SK-N-SH (cell line): ENCODE measurements at regions not wholly inside any gene's neighbourhood (a gene's known extent, or its start where the extent isn't known, plus 50 kb on each side); places are given as distances from the start of the nearest gene placed in this dataset.

Experiments
- CTCF ChIA-PET: fragments of 300-600, 350-600 bp; formaldehyde crosslinking; extraction: SDS; loops from one replicate; lab custom pipeline; 2021; lab: Yijun Ruan, JAX
- POLR2A ChIA-PET: fragments of 350-600 bp; sonication (Branson Sonifier 250); formaldehyde crosslinking; extraction: SDS; loops from one replicate; lab custom pipeline; 2020; ENCODE audit warnings: antibody characterized with exemption, inconsistent platforms; lab: Yijun Ruan, JAX
- DNase-seq: peaks from one replicate; pipeline ENCODE4 v3.0.0; 2012
- H2AFZ ChIP-seq: fragments of 200-600 bp; sonication (generic); 2 replicates; pipeline ENCODE4 v1.8.1; 2016; ENCODE audit warnings: antibody characterized with exemption, mild to moderate bottlenecking, low read depth
- H3F3A ChIP-seq: fragments of 200-600 bp; sonication (generic); replicated peaks from 2 replicates; pipeline ENCODE3; 2016; ENCODE audit warnings: antibody characterized with exemption, mild to moderate bottlenecking; ENCODE audit not compliant: insufficient read depth
- H3K27ac ChIP-seq, 2 experiments: fragments of 200-500 bp in 1 of 2; fragments of 200-600 bp in 1 of 2; sonication (Bioruptor generic) in 1 of 2; sonication (generic), shearing (Covaris generic) in 1 of 2; 2 replicates each; pipeline versions ENCODE4 v1.5.1 to v1.6.1; 2014 to 2016; ENCODE audit warnings: low read depth in 2 of 2, inconsistent platforms in 1 of 2, low read length in 1 of 2, mild to moderate bottlenecking in 1 of 2, mixed read lengths in 1 of 2
- H3K27me3 ChIP-seq: fragments of 200-600 bp; sonication (generic), shearing (Covaris generic); 2 replicates; pipeline ENCODE4 v1.6.1; 2016; ENCODE audit warnings: mixed run types; ENCODE audit not compliant: insufficient read depth
- H3K36me3 ChIP-seq, 2 experiments: fragments of 200-500 bp in 1 of 2; fragments of 200-600 bp in 1 of 2; sonication (Bioruptor generic) in 1 of 2; sonication (generic) in 1 of 2; replicated peaks in 1 of 2; 2 replicates each; pipeline versions ENCODE3 to v1.5.1; 2014 to 2016; ENCODE audit warnings: low read length in 1 of 2, mild to moderate bottlenecking in 1 of 2; ENCODE audit not compliant: insufficient read depth in 2 of 2, control insufficient read depth in 1 of 2
- H3K4me1 ChIP-seq, 2 experiments: fragments of 200-500 bp in 1 of 2; fragments of 200-600 bp in 1 of 2; sonication (Bioruptor generic) in 1 of 2; sonication (generic), shearing (Covaris generic) in 1 of 2; 2 replicates each; pipeline versions ENCODE4 v1.5.1 to v1.6.1; 2014 to 2016; ENCODE audit warnings: low read depth in 1 of 2, low read length in 1 of 2, mixed run types in 1 of 2; ENCODE audit not compliant: insufficient read depth in 2 of 2, control insufficient read depth in 1 of 2
- H3K4me2 ChIP-seq: fragments of 200-600 bp; sonication (generic), shearing (Covaris generic); 2 replicates; pipeline ENCODE4 v1.6.1; 2017; ENCODE audit warnings: mixed run types
- H3K4me3 ChIP-seq, 2 experiments: fragments of 200-500 bp in 1 of 2; fragments of 200-600 bp in 1 of 2; sonication (Bioruptor generic) in 1 of 2; sonication (generic), shearing (Covaris generic) in 1 of 2; 2 replicates each; pipeline versions ENCODE4 v1.5.1 to v1.8.1; 2014 to 2016; ENCODE audit warnings: low read depth in 2 of 2, inconsistent platforms in 1 of 2, low read length in 1 of 2, mild to moderate bottlenecking in 1 of 2, mixed read lengths in 1 of 2, moderate library complexity in 1 of 2
- H3K79me2 ChIP-seq: fragments of 200-600 bp; sonication (generic); 2 replicates; pipeline ENCODE4 v1.8.1; 2017; ENCODE audit warnings: mild to moderate bottlenecking; ENCODE audit not compliant: insufficient read depth
- H3K9ac ChIP-seq: fragments of 200-600 bp; sonication (generic); 2 replicates; pipeline ENCODE4 v1.6.1; 2017; ENCODE audit warnings: mixed run types
- H3K9me2 ChIP-seq: fragments of 200-600 bp; sonication (generic); 2 replicates; pipeline ENCODE4 v1.6.1; 2017; ENCODE audit warnings: mixed run types
- H3K9me3 ChIP-seq: fragments of 200-600 bp; sonication (generic); 2 replicates; pipeline ENCODE4 v1.6.1; 2017; ENCODE audit warnings: mixed run types, mild to moderate bottlenecking, moderate library complexity
- H4K20me1 ChIP-seq: fragments of 200-600 bp; sonication (generic); 2 replicates; pipeline ENCODE4 v1.6.1; 2017; ENCODE audit warnings: mild to moderate bottlenecking, mixed run types; ENCODE audit not compliant: insufficient read depth
- CHD2 ChIP-seq: fragments of 150-350 bp; IDR thresholded peaks from 2 replicates; pipeline ENCODE4 v1.6.1; 2018; ENCODE audit warnings: low read length; ENCODE audit not compliant: partially characterized antibody
- CTCF ChIP-seq: fragments of 200-600 bp; sonication (generic); IDR thresholded peaks from 2 replicates; pipeline ENCODE4 v1.6.1; 2017; ENCODE audit warnings: antibody characterized with exemption, mild to moderate bottlenecking, moderate library complexity
- EZH2phosphoT487 ChIP-seq: fragments of 200-600 bp; sonication (generic); IDR thresholded peaks from 2 replicates; pipeline ENCODE4 v1.6.1; 2017; ENCODE audit warnings: low read depth, mixed run types, mild to moderate bottlenecking, antibody characterized with exemption, moderate library complexity, borderline replicate concordance
- FOXJ3 ChIP-seq: sonication (generic); formaldehyde crosslinking; IDR thresholded peaks from 2 replicates; pipeline ENCODE4 v1.5.1; 2020; ENCODE audit warnings: mild to moderate bottlenecking, missing genetic modification reagents
- FOXM1 ChIP-seq: IDR thresholded peaks from 2 replicates; pipeline ENCODE4 v1.4.0; 2012; ENCODE audit warnings: low read depth, mild to moderate bottlenecking
- IRF3 ChIP-seq: fragments of 150-350 bp; IDR thresholded peaks from 2 replicates; pipeline ENCODE4 v1.6.1; 2016; ENCODE audit warnings: mild to moderate bottlenecking, low read depth, low read length
- JUND ChIP-seq: IDR thresholded peaks from 2 replicates; pipeline ENCODE4 v1.4.0; 2012
- MAX ChIP-seq: IDR thresholded peaks from 2 replicates; pipeline ENCODE4 v1.4.0; 2012; ENCODE audit warnings: low read depth
- MXI1 ChIP-seq: IDR thresholded peaks from 2 replicates; pipeline ENCODE4 v1.6.1; 2012; ENCODE audit warnings: mild to moderate bottlenecking, low read depth, low read length, improper control_type of control experiment
- NRF1 ChIP-seq: IDR thresholded peaks from 2 replicates; pipeline ENCODE4 v1.6.1; 2012; ENCODE audit warnings: low read depth, mild to moderate bottlenecking, low read length
- PBX3 ChIP-seq: IDR thresholded peaks from 2 replicates; pipeline ENCODE4; 2012
- SIN3A ChIP-seq: IDR thresholded peaks from 2 replicates; pipeline ENCODE4 v1.6.1; 2012; ENCODE audit warnings: low read depth, mild to moderate bottlenecking, low read length, moderate library complexity, borderline replicate concordance
- ZBTB33 ChIP-seq: IDR thresholded peaks from 2 replicates; pipeline ENCODE4 v1.4.0; 2012; ENCODE audit warnings: low read depth, borderline replicate concordance
- WGBS: methylation state at CpG from one replicate; pipeline ENCODE4 v1.1.6; 2017; ENCODE audit warnings: low lambda C conversion rate; 5-methylcytosine and 5-hydroxymethylcytosine counted together
- TF ChIP-seq, protein P1 (sequence below): fragments of 150-350 bp; IDR thresholded peaks from 2 replicates; pipeline ENCODE4 v1.6.1; 2017; ENCODE audit warnings: antibody characterized with exemption, low read length, low read depth, borderline replicate concordance
- TF ChIP-seq, protein P2 (sequence below): IDR thresholded peaks from 2 replicates; pipeline ENCODE4 v1.6.1; 2012; ENCODE audit warnings: mild to moderate bottlenecking, low read depth, low read length, moderate library complexity

GRCh38 chr2:12296915-12297314 is 419.8 kb upstream of the TRIB2 start (continued):
- TF ChIP-seq, protein P1, sequence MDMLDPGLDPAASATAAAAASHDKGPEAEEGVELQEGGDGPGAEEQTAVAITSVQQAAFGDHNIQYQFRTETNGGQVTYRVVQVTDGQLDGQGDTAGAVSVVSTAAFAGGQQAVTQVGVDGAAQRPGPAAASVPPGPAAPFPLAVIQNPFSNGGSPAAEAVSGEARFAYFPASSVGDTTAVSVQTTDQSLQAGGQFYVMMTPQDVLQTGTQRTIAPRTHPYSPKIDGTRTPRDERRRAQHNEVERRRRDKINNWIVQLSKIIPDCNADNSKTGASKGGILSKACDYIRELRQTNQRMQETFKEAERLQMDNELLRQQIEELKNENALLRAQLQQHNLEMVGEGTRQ: no peak
- TF ChIP-seq FOXM1 (no peak), CHD2 (no peak), EZH2phosphoT487 (no peak), MAX (no peak), JUND (no peak), FOXJ3 (CRISPR knock-in tag) (no peak)

DNA sequence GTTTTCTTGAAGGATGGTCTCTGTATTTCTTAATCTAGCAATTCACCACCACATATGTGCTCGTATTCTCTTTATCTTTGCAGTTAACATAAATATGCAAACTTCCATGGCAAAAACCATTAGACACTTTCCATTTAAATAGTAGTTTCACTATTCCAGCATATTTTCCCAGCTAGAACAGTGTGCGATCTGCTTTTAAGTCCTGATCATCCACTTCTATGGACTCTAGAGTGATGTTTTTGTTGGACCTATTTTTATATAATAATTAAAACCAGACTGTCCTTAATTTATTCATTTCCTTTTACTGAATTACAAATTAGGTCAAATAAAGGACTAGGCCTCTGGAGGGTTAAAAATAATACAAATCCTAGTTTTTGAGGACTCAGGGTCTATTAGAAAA is 418.4 kb upstream of the TRIB2 start:
- H3K4me1 ChIP-seq: peaks cover 0 to 12% of the 10 kb centered on the region in 2 experiments; a peak in 3 of 4 replicates
- no peaks in the 10 kb centered on the region for H3K9me3 ChIP-seq
- no peaks in the 10 kb centered on the region for H3K36me3 ChIP-seq
- no peaks in the 10 kb centered on the region for H4K20me1 ChIP-seq
- no peaks in the 10 kb centered on the region for H3K79me2 ChIP-seq
- no peak for DNase-seq
- H3K27ac ChIP-seq: no peak overlapping the region; a peak in 1 of 4 replicates
- CTCF ChIA-PET: no interaction called here
- WGBS: 71% methylated on average over 2 of the region's 2 CpGs
- TF ChIP-seq CTCF: no peak
- no peak for TF ChIP-seq IRF3
- TF ChIP-seq PBX3: no peak
- no peak overlapping the region for H2AFZ ChIP-seq
- H3K27me3 ChIP-seq: no peaks in the 10 kb centered on the region
- no peaks in the 10 kb centered on the region for H3F3A ChIP-seq
- no peaks in the 10 kb centered on the region for H3K9me2 ChIP-seq
- no peak overlapping the region for H3K4me2 ChIP-seq
- H3K9ac ChIP-seq: no peak overlapping the region
- POLR2A ChIA-PET: no interaction called here
- H3K4me3 ChIP-seq: no peak overlapping the region

DNA sequence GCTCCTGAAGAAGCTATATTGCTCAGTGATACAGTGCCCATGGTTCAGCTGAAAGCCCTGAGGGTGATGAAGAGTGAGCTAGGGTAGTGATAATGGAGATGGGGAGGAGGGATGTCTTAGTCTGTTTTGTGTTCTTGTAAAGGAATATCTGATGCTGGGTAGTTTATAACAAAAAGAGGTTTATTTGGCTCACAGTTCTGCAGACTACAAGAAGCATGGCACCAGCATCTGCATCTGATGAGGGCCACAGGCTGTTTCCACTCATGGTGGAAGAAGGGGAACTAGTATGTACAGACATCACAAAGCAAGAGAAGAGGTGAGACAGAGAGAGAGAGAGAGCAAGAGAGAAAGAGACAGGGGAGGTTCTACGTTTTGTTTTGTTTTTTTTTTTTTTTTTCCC is 417.3 kb upstream of the TRIB2 start:
- H3K4me2 ChIP-seq: no peak overlapping the region
- H3K79me2 ChIP-seq: no peaks in the 10 kb centered on the region
- no peak overlapping the region for H3K9ac ChIP-seq
- 79% methylated on average over 1 of the region's 1 CpG for WGBS
- H3K27ac ChIP-seq: no peak overlapping the region
- no peaks in the 10 kb centered on the region for H3K9me2 ChIP-seq
- no peaks in the 10 kb centered on the region for H3K27me3 ChIP-seq
- H4K20me1 ChIP-seq: no peaks in the 10 kb centered on the region
- DNase-seq: no peak
- no peaks in the 10 kb centered on the region for H3K36me3 ChIP-seq
- H3K4me3 ChIP-seq: no peak overlapping the region
- ChIA-PET POLR2A (no interaction called here), CTCF (no interaction called here)
- H3K9me3 ChIP-seq: no peaks in the 10 kb centered on the region
- no peak overlapping the region for H2AFZ ChIP-seq
- no peaks in the 10 kb centered on the region for H3F3A ChIP-seq
- H3K4me1 ChIP-seq: peaks cover 0 to 15% of the 10 kb centered on the region in 2 experiments; a peak in 3 of 4 replicates
- TF ChIP-seq SIN3A: no peak
- TF ChIP-seq NRF1: no peak
- TF ChIP-seq FOXM1: no peak
- no peak for TF ChIP-seq MXI1
- TF ChIP-seq ZBTB33: no peak
- TF ChIP-seq, protein P2, sequence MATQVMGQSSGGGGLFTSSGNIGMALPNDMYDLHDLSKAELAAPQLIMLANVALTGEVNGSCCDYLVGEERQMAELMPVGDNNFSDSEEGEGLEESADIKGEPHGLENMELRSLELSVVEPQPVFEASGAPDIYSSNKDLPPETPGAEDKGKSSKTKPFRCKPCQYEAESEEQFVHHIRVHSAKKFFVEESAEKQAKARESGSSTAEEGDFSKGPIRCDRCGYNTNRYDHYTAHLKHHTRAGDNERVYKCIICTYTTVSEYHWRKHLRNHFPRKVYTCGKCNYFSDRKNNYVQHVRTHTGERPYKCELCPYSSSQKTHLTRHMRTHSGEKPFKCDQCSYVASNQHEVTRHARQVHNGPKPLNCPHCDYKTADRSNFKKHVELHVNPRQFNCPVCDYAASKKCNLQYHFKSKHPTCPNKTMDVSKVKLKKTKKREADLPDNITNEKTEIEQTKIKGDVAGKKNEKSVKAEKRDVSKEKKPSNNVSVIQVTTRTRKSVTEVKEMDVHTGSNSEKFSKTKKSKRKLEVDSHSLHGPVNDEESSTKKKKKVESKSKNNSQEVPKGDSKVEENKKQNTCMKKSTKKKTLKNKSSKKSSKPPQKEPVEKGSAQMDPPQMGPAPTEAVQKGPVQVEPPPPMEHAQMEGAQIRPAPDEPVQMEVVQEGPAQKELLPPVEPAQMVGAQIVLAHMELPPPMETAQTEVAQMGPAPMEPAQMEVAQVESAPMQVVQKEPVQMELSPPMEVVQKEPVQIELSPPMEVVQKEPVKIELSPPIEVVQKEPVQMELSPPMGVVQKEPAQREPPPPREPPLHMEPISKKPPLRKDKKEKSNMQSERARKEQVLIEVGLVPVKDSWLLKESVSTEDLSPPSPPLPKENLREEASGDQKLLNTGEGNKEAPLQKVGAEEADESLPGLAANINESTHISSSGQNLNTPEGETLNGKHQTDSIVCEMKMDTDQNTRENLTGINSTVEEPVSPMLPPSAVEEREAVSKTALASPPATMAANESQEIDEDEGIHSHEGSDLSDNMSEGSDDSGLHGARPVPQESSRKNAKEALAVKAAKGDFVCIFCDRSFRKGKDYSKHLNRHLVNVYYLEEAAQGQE: no peak
